DMS114 treated with DMSO at 0.1 percent for 48 hours (cell line): ENCODE measurements at regions not wholly inside any gene's neighbourhood (a gene's known extent, or its start where the extent isn't known, plus 50 kb on each side); places are given as distances from the start of the nearest gene placed in this dataset.
"Not testable (repeated sequence)": the region's sequence is repeated elsewhere in the genome, so short reads cannot be mapped to it uniquely, and the experiment has no call there.

Experiments used
- DNase-seq: peaks from one replicate; lab custom pipeline; 2025; ENCODE audit not compliant: unreplicated experiment; lab: John Stamatoyannopoulos, UW

DNA sequence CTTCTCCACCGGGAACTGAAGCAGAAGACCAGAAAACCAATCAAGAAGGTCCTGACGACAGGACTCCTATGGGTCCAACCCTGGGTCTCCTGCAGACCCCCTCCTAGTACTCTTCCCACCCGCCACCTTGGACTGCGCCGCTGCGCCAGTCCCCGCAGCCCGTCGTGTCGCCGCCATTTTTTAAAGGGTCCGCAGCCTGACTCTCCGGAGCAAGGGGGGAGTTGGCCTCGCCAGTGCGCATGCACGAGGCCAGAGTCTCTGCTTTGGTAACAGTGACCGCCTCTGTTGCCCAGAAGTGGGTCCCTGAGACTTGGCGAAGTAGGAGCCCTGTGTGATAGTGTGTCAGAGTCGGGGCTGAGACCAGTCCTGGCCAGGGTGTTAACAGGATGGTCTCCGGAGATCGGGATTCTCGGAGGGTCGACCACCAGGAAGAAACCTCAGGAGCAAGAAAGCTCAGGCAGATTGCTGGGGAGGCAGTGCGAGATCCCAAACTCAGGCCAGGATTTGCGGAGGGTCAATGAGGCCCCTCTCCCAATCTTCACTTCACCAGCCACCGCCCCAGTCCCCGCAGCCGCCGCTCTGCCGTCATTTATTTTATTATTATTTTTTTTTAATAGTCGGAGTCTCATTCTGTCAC is 612.5 kb downstream of the KCNJ18 start:
- DNase-seq = no peak

DNA sequence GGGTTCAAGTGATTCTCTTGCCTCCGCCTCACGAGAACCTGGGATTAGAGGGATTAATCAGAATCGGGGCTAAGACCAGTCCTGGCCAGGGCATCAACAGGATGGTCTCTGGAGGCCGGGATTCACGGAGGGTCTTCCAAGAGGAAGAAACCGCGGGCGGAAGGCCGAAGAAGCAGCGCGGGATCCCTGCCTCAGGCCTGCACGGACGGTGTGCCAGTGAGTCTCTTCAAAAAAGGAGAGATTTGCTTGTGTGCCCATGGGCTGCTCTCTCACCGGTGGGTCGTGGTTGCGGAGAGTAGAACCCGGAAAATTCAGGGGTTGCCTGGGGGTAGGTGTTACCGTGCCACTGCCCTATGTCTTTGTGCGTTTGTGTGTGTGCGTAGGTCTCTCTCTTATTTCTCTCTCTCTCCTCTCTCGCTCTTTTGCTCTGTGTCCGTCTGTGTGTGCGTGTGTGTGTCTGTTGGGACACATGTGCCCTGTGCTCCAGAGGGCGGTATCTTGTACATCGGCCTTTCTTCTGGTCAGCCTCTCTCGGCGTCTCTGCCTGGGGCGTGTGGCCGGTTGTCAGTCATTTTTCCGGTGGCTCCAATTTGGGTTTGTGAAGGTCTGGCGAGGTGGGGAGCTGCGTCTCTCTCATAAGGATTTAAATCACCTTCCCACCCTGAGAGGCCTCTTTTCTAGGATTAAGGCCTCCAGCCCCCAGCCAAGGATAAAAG is 613.2 kb downstream of the KCNJ18 start:
- no peak for DNase-seq

DNA sequence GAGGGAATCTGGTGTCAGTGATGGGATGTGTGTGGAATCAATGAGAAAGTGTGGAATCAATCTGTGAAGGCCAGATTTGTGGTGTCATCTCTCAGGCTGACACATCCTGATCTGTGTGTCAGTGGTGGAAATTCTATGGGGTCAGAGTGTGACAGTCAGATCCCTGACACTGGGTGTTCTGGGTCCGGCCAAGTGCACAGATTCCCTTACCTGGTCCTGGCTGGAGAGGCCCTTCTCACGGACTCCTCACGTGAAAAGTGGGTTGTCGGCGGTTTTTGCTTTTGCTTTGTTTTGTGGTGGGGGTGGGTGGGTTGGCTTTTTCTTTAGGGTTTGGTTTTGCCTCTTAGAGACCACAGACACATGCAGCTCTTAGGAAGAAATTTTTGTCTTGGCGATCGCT is 618.0 kb downstream of the KCNJ18 start:
- not testable (repeated sequence) for DNase-seq

DNA sequence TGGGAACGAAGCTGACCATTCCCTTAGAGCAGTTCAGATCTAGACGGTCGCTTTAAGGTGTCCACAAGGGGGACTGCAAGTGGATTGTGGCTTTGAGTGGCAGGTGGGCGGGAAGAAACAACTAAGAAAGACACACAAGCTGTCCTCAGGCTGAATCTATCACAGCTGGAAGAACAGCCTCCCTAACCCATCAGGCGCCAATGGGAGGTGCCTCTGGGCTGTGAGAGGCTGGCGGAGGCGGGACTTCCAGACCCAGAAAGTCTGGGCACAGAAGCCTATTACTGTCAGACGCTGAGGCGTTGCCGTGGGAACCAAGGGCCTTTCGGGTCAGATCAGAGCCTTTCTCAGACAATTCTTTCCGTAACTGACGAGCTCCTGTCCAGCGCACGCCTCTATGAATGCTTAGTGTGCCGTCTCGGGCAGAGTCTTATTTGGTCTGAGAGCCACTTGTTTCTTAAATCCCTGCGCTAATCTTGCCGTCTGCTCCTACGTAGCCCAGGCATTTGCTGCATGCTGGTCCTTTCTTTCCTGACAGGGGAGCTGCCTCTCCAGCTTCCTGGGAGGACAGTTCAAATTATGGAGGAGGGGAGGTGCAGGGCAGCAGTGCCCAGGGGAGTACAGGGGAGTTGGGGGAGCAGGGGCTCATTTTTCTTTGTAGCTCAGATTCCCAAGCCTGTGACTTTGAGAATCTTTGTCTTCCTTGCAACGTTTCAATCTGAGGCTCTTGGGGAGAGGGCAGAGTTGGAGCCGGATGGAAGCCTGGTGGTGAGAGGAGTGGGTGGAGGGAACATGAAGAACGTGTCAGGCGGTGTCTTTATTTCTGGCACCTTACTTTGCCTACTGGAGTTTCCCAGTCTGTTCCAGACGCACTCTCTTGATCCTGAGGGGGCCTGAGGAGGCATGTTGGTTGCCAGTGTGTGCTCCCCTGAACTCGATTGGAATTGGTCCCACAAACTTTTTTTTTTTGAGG is 618.7 kb downstream of the KCNJ18 start:
- peak; percentile 66 for DNase-seq

DNA sequence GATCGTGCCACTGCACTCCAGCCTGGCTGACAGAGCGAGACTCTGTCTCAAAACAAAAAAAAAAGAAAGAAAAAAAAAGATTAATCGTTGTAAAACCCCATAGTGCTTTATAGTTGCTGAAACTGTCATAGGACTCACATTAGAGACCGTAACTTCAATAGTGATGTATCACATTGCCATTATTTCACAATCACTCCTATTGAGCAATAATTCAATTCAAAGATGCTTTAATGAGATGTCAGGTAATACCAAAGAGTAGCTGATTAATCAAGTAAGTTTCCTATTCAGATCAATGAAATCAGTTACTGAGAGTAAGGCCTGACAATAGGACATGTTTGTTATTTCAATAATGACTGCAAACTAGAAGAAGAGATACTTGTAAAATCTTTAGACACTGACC is 628.7 kb downstream of the KCNJ18 start:
- not testable (repeated sequence) for DNase-seq

DNA sequence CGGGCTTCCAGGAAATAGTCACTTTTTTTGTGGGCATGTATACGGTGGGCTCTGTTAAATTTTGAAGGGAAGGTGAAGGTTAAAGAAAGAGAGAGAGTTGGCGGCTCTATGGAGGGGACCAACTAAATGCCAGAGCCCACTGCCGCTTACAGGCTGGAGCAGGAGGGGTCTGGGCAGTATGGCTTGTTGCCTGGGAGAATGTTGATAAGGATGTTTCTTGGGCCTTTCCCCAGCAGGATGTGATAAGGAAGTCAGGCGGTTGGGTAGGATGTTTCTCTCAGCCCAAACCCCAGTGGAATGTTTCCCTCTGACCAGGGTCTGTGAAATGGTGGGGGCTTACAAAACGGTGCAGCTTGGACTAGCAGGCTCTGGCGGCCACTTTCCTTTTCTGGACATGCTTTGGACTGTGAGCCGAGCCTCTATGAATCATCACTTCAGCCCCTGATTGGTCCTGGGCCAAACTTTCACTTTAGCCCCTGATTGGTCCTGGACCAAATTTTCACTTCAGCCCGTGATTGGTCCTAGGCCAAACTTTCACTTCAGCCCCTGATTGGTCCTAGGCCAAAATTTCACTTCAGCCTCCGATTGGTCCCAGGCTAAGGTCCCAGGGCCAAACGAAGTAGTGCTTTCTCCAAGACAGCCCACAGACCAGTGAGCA is 630.7 kb downstream of the KCNJ18 start:
- DNase-seq = not testable (repeated sequence)

DNA sequence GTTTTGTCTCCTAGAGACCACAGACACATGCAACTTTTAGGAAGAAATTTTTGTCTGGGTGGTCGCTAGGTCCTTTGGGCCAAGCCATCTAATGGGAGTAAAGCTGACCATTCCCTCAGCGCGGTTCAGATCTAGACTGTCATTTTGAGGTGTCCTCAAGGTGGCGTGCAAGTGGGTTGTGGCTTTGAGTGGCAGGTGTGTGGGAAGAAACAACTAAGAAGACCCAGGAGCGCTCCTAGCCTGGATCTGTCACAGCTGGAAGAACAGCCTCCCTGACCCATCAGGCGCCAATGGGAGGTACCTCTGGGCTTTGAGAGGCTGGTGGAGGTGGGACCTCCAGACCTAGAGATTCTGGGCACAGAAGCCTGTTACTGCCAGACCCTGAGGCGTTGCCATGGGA is 645.1 kb downstream of the KCNJ18 start:
- no peak for DNase-seq

DNA sequence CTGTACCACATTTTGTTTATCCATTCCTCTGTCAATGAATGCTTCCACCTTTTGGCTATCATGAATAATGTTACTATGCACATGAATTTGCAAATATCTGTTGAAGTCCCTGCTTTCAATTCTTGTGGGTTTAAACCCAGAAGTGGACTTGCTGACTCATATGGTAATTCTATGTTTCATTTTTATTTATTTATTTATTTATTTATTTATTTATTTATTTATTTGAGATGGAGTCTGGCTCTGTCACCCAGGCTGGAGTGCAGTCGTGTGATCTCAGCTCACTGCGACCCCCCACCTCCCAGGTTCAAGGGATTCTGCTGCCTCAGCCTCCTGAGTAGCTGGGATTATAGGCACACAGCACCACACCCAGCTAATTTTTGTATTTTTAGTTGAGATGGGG is 664.3 kb downstream of the KCNJ18 start:
- not testable (repeated sequence) for DNase-seq

DNA sequence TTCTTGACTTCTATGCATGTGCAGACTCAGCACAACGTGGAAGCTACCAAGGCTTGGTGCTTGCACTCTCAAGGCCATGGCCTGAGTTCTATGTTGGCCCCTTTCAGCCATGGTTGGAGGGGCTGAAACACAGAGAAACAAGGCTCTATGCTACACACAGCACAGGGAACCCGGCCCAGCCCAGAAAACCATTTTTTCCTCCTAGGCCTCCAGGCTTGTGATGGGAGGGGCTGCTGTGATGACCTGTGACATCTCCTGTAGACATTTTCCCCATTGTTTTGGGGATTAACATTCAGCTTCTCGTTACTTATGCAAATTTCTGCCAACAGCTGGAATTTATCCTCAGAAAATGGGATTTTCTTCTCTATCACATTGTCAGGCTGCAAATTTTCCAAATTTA is 678.7 kb downstream of the KCNJ18 start:
- DNase-seq = not testable (repeated sequence)

DNA sequence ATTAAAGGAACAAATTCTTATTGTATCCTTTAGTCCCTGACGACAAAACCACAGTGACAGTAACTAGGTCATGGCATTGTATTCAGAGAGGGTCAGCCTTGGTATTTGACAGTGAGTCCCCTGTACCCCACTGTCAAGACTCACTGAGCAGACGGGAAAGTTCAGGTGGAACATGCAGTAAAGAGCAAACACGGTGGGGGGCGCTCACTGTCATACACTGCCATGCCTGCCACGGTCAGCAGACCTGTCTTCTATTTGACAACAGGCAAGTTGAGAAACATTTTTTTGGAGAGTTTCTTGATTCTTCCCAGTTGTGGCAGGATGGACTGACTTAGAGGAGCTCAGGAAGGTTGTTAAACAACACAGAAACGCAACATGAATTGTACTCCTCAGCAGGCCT is 681.6 kb downstream of the KCNJ18 start:
- no peak for DNase-seq

DNA sequence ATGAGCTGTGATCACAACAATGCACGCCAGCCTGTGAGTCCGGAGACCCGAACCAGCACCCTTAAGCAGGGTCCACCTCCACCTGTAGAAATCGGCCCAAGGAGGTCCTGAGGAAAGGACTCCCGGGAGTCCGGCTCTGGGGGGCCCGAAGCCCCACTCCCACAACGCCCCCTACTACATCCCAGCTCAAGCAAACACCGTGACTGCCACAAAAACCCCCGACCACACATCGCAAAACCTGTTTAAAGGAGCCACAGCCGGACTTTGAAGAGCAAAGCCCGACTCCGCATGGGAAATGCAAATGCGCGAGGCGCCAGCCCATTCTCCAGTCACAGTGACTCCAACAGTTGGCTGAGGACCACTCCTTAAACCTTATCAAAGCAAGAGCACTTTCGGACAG is 682.4 kb downstream of the KCNJ18 start:
- no peak for DNase-seq

DNA sequence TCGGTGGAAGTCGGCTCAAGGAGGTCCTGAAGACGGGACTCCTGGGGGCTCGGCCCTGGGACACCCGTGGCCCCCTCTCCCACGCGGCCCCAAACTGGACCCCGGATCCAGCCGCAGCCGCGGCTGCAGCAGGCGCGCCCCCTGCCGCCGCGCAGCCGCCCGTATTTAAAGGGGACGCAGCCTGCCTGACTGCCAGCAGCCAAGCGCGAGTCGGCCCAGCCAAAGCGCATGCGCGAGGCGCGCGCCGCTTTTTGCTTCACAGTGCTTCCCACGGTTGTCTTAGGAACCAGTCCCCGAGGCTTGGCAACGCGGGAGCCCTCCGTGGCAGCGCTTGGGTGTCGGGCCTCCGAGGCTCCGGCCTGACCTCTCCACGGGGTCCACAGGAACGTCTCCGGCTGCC is 684.4 kb downstream of the KCNJ18 start:
- DNase-seq = not testable (repeated sequence)

DNA sequence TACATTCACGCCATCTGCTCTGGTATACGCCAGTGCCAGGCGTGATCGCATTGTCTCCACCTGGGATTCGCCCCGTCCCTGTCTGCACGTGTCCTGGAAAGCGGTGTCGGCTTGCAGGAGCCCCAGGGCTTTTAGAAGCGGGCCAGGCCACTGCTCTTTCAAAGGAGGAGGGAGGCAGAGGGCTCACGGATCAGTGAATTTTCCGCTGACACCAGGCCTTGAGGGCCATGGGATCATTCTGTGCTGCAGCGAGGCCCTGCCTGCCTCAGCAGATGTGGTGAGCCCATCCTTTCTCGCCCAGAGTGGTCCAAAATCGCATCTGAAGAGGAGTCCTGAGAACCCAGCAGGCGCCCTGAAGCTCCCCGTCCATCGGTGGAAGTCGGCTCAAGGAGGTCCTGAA is 686.4 kb downstream of the KCNJ18 start:
- DNase-seq = not testable (repeated sequence)

DNA sequence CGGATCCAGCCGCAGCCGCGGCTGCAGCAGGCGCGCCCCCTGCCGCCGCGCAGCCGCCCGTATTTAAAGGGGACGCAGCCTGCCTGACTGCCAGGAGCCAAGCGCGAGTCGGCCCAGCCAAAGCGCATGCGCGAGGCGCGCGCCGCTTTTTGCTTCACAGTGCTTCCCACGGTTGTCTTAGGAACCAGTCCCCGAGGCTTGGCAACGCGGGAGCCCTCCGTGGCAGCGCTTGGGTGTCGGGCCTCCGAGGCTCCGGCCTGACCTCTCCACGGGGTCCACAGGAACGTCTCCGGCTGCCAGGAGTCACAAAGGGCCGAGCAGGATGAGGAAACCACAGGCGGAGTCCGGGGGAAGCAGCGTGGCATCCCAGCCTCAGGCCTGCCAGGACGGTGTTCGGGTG is 689.3 kb downstream of the KCNJ18 start:
- not testable (repeated sequence) for DNase-seq

DNA sequence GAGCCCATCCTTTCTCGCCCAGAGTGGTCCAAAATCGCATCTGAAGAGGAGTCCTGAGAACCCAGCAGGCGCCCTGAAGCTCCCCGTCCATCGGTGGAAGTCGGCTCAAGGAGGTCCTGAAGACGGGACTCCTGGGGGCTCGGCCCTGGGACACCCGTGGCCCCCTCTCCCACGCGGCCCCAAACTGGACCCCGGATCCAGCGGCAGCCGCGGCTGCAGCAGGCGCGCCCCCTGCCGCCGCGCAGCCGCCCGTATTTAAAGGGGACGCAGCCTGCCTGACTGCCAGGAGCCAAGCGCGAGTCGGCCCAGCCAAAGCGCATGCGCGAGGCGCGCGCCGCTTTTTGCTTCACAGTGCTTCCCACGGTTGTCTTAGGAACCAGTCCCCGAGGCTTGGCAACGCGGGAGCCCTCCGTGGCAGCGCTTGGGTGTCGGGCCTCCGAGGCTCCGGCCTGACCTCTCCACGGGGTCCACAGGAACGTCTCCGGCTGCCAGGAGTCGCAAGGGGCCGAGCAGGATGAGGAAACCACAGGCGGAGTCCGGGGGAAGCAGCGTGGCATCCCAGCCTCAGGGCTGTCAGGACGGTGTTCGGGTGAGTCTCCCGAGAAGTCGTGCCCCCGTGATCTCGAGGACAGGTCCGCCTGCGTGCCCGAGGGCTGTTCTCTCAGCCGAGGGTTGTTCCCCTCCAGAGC is 691.6 kb downstream of the KCNJ18 start:
- DNase-seq = not testable (repeated sequence)

DNA sequence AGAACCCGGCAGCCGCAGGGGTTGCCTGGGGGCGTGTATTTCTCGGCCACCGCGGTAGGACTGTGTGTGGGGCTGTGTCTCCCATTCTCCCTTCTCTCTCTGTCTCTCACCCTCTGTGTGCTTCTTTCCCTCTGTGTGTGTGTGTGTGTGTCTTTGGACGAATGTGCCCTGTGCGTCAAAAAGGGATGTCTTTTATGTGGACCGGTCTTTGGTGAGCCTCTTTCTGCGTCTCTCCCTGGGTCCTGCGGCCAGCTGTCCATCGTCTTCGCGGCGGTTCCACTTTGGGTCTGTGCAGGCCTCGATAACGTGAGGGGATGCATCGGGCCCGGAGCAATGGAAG is 692.1 kb downstream of the KCNJ18 start:
- not testable (repeated sequence) for DNase-seq

DNA sequence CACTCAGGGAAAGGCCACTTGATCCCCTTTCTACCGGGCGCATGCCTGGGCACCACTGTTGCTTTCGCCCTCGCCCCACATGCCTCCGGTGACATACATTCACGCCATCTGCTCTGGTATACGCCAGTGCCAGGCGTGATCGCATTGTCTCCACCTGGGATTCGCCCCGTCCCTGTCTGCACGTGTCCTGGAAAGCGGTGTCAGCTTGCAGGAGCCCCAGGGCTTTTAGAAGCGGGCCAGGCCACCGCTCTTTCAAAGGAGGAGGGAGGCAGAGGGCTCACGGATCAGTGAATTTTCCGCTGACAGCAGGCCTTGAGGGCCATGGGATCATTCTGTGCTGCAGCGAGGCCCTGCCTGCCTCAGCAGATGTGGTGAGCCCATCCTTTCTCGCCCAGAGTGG is 706.1 kb downstream of the KCNJ18 start:
- DNase-seq = not testable (repeated sequence)

DNA sequence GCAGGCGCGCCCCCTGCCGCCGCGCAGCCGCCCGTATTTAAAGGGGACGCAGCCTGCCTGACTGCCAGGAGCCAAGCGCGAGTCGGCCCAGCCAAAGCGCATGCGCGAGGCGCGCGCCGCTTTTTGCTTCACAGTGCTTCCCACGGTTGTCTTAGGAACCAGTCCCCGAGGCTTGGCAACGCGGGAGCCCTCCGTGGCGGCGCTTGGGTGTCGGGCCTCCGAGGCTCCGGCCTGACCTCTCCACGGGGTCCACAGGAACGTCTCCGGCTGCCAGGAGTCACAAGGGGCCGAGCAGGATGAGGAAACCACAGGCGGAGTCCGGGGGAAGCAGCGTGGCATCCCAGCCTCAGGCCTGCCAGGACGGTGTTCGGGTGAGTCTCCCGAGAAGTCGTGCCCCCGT is 706.7 kb downstream of the KCNJ18 start:
- DNase-seq = not testable (repeated sequence)

DNA sequence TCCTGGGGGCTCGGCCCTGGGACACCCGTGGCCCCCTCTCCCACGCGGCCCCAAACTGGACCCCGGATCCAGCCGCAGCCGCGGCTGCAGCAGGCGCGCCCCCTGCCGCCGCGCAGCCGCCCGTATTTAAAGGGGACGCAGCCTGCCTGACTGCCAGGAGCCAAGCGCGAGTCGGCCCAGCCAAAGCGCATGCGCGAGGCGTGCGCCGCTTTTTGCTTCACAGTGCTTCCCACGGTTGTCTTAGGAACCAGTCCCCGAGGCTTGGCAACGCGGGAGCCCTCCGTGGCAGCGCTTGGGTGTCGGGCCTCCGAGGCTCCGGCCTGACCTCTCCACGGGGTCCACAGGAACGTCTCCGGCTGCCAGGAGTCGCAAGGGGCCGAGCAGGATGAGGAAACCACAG is 712.8 kb downstream of the KCNJ18 start:
- DNase-seq = not testable (repeated sequence)

DNA sequence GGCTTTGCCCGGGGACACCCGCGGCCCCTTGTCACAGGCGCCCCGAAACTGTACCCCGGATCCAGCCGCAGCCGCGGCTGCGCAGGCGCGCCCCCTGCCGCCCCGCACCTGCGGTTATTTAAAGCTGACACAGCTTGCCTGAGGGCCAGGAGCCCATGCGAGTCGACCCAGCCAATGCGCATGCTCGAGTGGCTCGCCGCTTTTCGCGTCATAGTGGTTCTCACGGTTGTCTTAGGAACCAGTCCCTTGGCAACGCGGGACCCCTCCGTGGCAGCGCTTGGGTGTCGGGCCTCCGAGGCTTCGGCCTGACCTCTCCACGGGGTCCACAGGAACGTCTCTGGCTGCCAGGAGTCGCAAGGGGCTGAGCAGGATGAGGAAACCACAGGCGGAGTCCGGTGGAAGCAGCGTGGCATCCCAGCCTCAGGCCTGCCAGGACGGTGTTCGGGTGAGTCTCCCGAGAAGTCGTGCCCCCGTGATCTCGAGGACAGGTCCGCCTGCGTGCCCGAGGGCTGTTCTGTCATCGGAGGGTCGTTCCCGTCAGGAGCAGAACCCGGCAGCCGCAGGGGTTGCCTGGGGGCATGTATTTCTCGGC is 716.9 kb downstream of the KCNJ18 start:
- DNase-seq = no peak
